ENCODE measurements at regions not wholly inside any gene's neighbourhood (a gene's known extent, or its start where the extent isn't known, plus 50 kb on each side); places are given as distances from the start of the nearest gene placed in this dataset.

DNA sequence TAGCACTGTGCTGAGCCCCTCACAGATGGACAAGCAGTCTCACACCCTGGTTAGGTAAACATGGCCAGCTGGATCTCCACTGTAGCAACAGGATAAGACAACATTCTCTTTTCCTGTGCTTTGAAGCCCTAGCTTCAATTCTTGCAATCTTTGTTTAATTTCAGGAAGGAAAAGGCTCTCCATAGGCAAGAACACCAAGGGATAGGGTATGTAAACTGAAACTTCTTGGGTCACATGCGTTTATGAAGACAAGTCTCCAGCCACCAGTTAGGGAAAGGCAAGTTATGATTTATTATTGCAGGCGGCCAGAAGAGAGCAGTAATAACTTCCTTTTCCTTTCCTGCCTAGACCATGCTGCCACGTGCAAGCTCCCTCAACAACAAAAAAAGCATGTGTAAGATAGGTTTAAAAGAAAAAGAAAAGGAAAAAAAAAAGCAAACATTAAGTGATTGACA is 50.1 kb upstream of the POU5F2 start (continued):
- TF ChIP-seq EGR1 (IDR thresholded peaks at IDR 0.05; ENCODE audit: borderline replicate concordance in 1 of 2, low read depth in 2 of 2, low read length in 2 of 2): no peak

Data from GM12878 (cell line).